NCI-H1105 treated with DMSO at 0.1 percent for 48 hours (cell line): ENCODE measurements at regions not wholly inside any gene's neighbourhood (a gene's known extent, or its start where the extent isn't known, plus 50 kb on each side); places are given as distances from the start of the nearest gene placed in this dataset.
"Not testable (repeated sequence)": the region's sequence is repeated elsewhere in the genome, so short reads cannot be mapped to it uniquely, and the experiment has no call there.

Source experiments
- DNase-seq: peaks from one replicate; lab custom pipeline; 2025; lab: John Stamatoyannopoulos, UW

DNA sequence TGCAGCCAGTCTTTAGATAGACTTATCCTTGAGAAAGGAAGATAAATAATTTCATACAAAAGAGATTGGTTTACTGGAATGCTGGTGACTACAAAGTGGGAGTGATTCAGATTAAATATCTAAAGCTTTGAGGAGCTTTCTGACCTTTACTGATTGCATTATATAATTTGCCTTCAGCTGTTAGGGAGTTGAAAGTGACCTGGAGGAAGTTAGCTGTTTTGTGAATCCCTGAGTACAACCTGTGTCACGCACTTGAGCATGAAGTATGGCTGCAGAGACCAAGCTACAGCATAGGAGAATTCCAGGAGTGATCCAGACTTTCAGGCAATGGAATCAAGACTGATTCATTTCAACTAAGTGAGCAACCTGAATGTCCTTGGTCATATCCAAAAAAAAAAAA, 1848.3 kb upstream of the RAG2 start:
- DNase-seq = no peak

DNA sequence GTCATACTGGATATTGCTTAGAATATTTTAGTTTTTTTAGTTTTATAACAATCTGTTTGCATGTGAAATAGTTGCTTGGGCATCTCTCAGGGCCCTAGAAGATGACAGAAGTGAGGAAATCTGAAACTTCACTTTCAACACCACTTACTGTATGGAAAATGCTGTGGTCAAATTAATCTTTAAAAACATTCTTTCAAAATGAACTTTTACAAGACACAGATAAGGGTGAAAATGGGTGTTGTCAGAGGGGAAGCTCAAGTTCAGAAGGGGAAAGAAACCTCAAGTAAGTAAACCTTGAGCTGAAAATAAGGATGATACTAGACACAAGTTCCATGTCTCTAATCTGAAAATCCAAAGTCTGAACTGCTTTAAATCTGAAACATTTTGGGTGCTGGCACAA, 1840.1 kb upstream of the RAG2 start:
- DNase-seq = no peak

DNA sequence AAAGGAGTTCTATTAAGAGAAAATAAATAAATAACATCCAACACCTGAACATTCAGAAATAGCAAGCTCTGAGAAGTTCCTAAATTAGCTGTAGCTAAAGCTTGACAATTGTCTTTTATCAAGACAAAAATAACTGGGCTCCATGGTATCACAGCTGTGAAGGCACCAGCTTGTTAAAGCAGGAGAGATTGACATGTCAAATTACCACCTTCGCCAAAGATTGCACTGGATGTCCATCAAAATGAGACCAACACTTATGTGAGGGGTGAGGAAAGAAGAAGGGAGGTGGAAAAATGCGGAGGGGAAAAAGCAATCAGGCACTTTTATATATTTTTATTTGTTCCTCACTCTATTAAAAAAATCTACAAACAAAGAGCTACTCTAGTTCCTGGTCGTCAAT, 1827.5 kb upstream of the RAG2 start:
- no peak for DNase-seq

DNA sequence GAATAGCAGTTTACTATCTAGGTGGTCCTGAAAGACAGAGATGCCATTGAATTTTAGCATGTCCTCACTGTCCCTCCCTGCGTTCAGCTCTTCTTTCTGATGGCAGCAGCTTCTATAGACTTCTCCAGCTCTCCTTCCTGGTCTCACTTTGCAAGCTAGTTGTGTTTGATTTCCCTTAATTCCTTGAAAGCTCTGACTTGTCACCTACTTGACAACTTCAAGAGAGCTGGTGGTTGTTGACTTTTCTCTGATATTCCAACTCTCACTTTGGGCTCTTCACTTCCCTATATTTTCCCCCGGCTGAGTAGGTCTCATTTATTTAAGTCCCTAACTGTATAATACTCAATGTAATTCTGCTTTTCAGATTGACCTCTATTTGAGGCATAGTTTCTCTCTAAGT, 1825.0 kb upstream of the RAG2 start:
- no peak for DNase-seq

DNA sequence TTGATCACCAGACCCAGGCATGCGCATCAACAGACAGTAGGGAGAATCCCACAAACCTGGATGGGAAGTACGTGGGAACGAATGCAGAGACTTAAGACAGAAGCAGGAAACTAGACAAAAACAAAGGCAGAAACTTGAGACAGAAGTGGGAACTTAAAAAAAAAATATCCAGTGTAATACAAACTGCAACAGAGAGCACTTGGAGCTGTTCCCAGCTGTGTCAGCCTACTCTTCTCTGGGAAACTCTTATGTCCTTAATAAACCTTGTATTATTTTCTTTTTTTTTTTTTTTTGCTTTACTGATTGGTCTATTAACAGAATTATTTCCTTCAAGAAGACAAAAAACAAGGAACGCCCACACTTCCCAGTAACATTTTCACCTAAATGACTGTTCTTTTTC, 1818.1 kb upstream of the RAG2 start:
- DNase-seq = no peak

DNA sequence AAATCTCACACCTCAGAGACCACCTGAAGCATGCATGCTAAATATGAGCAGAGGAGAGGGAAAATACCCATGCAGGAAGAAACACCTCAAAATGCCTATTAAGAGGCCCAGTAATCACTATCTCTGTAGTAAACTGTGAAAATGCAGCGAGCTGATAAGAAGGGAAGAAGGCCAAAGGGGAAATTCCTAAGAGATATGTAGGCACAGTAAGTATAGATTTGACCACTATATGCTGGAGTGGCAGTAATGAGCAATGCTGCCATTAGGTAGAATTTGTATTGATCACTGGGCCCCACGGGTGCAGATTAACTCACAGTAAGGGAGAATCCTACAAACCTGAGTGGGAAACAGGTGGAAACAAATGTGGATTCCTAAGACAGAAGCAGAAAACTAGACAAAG, 1813.1 kb upstream of the RAG2 start:
- DNase-seq = no peak

DNA sequence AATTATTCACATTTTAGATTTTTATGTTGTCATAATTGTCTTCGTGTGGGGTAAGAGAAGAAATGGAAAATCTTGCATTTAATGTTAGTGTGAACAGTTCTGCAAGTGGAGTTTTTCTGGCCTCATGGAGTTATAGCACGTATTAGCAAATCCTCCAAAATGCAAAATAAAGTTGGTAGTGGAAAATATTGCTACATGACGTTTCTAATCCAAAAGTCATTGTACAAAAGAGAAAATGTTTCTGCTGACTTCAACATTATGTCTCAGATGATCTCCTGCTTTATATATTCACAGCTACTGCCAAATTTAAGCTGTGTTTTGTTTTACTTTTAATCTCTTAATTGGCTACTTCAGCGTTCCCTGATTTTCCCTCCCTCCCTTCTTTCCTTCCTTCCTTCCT, 1804.0 kb upstream of the RAG2 start:
- no peak for DNase-seq

DNA sequence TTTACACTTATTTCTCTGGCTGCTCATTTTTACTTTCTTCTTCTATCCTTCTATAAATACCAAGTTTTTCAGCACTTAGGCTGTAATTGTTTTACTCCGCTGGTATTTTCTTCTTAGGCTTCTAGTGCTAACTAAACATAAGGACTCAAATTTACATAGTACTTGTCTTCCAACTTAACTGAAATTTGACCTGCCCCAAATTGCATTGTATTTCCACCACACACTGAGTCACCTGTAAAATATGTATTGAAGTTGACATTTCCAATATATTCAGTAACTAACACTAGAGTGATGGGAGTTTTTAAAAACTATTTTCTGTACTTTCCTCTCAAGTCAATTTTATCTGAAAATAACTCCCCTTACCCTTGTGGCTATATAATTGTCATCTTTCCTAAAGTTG, 1794.1 kb upstream of the RAG2 start:
- DNase-seq = no peak

DNA sequence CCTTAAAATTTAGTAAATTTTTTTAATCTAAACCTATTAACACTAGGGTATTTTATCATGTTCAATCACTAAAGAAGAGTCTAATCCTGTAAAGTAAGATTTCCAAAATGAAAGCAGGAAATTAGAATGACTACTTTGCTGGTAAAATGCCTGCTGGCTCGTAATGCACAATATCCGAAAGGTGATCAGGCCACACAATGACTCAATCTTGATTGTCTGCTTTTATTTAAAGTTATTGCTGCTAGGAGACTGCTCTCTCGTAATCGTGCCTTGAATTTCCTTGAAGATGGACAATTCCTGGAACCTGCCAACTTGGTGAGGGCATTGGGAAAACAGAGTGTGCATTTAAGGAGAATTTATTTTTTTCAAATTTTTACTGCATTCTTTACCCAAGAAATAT, 1786.5 kb upstream of the RAG2 start:
- no peak for DNase-seq

DNA sequence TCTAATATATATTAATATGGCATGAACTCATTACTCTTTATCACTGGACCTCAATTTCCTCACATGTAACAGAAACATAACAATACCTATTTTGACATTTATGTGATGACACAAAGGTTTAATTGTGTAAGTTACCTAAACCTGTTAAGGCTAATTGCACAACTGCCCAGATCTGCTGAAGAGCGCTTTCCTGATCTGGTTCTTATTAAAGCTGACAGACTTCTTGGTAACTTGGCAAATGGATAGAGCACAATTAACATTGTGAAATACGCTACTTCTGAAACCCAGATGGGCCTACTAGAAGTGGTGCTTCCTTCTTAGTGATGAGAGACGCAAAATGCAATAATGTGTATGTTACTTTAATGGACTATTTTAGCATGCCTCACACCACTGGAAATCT, 1767.2 kb upstream of the RAG2 start:
- DNase-seq = no peak

DNA sequence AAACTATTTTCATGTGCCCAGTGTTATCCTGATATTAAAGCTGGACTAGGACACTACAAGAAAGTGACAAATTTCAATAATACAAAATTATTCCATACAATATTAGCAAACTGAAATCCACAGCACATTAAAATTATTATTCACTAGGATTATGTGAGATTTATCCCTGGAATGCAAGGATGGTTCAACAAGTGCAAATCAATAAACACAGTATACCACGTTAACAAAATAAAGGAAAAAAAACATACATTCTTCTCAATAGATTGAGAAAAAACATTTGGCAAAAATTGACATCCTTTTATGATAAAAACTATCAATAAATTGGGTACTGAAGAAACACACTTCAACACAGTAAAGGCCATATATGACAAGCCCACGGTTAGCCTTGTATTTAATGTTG, 1758.2 kb upstream of the RAG2 start:
- no peak for DNase-seq

DNA sequence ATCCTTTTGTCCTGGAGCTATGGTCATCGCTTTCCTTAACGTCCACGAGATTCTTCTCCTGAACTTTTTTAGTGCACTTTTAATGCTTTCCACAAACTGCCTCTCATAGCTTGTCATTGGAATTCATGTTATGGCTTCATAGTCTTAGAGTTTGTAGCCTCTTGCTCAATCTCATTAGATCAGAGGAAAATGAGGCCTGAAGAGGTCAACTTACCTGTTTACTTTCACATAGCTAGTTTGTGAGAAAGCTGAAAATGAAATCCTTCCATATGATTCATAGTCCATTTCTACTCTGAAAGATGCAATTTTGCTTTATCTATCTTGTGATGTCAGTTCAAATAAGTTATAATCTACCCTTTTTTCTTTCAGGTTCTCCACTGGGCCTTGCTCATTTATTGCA, 1747.2 kb upstream of the RAG2 start:
- DNase-seq = no peak

DNA sequence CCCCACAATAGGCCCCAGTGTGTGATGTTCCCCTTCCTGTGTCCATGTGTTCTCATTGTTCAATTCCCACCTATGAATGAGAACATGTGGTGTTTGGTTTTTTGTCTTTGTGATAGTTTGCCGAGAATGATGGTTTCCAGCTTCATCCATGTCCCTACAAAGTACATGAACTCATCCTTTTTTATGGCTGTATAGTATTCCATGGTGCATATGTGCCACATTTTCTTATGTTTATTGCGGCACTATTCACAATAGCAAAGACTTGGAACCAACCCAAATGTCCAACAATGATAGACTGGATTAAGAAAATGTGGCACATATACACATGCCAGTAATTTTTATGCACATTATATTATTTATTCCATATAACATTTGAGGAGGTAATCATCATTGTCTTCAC, 1743.6 kb upstream of the RAG2 start:
- DNase-seq = not testable (repeated sequence)

DNA sequence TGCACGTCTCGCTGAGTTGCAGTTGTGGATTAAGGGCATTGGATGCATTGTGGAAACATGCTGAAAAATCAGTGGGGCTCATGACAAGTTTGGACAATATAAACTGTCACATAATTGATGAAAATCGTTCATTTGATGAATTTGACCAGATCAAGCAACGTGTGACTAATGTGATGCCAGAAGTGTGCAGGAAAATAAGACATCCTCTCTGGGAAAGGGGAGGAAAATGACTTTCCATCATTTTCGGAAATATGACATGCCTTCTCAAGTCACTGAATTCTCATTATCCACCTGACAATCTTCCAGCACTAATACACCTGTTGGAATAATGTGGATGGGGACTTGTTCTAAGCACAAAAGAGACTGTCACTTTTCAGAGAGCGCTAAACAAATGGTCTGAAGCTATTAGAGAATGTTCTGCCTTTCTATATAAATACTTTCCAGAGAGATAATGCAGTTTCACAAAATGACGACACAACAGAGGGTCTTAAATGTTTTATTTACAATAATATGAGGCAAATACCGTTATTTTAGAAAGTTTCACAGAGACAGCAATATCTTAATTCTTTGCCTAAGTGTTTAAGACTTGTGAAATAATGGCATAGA, 1741.9 kb upstream of the RAG2 start:
- DNase-seq = no peak

DNA sequence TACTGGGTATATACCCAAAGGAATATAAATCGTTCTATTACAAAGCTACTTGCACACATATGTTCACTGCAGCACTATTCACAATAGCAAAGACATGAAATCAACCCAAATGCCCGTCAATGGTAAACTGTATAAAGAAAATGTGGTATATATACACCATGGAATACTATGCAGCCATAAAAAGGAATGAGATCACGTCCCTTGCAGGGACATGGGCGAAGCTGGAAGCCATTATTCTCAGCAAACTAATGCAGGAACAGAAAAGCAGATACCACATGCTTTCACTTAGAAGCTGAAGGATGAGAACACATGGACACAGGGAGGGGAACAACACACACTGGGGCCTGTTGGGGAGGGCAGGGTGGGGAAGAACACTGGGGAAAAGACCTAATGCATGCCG, 1740.0 kb upstream of the RAG2 start:
- DNase-seq = not testable (repeated sequence)

DNA sequence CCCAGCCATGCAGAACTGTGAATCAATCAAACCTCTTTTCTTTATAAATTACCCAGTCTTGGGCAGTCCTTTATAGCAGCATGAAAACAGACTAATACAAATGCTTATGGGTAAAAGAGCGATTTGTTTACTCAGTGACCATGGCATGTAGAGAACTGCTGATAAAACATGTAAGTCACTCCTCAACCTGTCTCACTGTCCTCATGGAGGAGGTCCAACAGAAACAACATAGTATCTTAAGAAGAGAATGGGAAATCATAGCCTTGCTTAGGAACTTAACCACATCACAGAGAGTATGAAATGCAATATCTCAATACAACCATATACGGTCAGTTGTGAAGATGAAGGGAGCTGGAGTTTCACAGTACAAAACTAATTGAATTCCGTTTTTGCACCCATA, 1734.0 kb upstream of the RAG2 start:
- no peak for DNase-seq

DNA sequence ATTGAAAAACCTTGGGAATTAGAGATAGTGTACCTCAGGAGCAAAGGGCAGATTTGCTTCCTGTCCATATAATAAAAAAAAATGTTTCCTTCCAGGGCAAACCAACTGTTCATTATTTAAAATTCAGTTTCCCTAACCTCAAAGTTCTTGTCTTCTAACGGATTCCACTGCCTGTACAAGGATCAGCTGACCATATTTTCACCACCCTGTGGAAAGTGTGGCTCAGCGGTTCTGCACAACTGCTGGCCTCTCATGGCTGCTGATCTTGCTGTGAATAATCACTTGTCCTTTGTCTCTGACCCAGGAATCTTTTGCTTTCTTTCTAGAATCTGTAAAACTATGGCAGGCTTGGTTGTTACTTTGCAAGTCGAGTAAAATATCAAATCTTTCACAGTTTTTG, 1732.5 kb upstream of the RAG2 start:
- no peak for DNase-seq

DNA sequence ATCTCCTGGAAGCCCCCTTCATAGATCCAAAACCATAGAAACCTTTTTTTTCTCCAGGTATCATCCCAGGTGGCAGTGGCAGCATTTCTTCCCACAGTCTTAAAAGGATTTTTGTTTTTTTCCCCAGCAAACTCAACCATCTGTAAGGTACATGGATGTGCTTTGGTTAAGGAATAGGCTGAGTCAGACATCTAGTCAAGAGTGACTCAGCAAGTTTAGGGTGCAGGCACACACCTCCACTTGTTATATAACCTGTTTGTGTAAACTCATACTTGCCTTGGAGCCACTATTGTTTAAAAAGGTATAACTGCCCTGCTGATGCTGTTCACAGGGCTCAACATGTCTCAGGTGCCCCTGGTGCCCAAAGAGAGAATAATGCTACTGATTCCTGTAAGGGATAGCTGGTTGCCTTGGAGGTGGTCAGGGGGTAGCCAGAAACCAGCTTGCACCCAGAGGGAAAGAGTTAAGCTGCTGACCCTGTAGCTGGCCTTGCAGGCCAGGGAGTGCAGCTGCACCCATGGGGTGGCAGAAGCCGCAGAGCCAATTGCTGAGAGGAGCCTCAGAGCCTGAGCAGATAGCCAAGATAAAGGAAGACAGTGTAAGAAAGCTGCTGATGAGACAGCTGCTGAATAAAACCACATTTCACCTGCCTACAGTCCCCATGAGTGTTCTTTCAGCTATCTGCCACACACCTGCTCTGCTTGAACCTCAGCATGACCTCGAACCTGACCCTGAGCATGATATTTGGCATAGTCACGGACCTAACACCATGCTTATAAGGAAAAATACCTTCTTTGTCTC, 1726.1 kb upstream of the RAG2 start:
- no peak for DNase-seq

DNA sequence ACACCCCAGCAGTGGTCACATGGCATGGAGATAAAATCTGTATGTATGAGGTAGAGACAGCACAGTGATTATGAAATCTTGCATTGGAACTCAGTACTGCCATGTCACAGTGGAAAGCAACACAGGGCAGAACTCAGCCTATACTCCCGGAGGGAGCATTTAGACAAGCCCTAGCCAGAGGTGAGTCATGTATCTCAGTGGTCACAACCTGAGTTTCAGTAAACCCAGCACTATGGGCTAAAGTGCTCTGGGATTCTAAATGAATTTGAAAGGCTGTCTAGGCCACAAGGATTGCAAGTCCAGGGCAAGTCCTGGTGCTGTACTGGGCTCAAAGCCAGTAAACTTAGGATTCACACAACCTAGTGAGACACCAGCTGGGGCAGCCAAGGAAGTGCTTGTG, 1717.1 kb upstream of the RAG2 start:
- DNase-seq = no peak

DNA sequence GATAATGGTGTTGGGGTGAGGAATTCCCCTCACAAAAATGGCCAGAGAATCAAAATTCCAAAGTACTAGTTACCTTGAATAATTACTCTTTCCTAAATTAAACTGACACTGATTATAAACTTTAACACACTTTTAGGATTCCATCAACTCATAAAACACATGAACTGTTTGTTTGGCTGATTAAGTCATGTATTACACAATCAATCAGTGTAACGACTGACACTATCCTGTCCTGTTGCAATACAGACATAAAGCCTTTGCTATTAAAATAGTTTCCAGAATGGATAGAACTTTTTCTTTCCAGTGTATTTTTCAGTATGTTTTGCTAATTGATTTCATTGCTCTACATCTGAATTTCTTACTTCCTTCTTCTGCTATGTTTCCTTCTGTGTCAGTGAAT, 1709.4 kb upstream of the RAG2 start:
- DNase-seq = no peak

DNA sequence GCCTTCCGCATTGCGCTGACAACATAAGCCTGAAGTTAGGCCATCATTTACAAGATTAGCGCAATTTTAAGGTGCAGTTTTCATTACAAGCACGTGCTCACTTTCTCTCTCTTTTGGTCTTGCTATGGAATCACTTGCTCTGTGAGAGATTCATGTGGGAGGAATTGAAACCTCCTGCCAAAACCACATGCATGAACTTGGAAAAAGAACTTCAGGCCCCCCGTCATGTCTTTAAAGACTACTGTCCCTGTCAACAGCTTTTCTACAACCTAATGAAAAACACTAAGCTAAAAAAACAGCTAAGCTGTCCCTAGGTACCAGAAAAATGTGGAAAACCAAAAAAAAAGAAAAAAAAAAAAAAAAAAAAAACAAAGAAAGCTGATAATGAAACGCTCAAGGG, 1707.6 kb upstream of the RAG2 start:
- no peak for DNase-seq

DNA sequence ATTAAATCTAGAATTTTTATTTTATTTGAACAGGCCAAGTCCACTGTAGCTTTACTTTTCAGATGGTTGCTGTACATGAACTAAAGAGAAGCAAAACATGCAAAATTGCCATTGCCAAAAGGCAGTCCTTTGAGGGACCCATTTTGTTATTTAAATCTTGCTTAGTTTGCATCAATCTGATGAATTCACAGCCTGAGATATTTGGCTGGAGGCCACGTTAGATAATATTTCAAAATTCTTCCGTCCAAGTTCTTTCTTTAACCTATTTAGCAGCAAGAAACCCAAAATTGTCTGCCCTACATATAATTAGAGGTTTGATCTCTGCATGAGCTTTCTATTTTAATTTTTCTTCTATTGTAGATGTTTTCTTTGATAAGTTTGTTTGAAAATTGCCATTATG, 1706.9 kb upstream of the RAG2 start:
- DNase-seq = no peak

DNA sequence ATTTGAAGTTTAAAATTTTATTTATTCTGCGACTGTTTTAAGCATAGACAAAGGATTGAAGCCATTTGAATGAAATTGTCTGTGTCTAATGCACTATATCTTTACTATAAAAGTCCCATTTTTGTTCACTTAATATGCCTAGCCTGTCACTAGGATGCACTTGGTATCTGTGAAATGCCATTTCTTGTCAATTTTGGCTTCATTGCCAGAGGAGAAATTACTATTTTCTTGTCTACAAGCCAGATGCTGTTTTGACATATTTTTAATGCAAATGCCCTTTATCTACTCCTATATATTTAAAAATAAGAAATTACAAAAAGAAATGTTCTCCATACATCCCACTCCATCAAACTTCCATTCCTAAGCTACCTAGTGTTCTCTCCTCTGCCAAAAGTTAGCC, 1704.5 kb upstream of the RAG2 start:
- DNase-seq = no peak

DNA sequence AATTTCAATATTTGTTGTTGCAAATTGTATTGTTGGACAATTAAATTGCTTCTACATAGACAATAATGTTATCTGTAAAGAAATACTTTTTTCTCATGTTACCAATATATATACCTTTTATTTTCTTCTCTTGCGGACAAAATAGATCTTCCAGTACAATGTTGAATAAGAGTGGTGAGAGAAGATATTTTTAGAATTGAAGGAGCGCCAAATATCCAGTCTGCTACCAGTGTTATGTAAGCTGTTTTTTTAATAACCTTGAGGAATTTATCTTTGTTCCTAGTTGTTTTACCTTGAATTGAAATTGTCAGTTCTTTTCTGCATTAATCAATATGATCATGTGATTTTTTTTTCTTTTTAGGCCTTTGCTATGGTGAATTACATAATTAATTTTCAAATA, 1702.5 kb upstream of the RAG2 start:
- no peak for DNase-seq
